DND-41 (cell line): ENCODE measurements at regions not wholly inside any gene's neighbourhood (a gene's known extent, or its start where the extent isn't known, plus 50 kb on each side); places are given as distances from the start of the nearest gene placed in this dataset.

Experiments
- EZH2 ChIP-seq: IDR thresholded peaks from 3 replicates; pipeline ENCODE4 v1.6.1; 2012; ENCODE audit warnings: borderline replicate concordance, low read depth, mild to moderate bottlenecking, moderate library complexity, low read length, inconsistent platforms; ENCODE audit not compliant: severe bottlenecking
- TF ChIP-seq, protein P1 (sequence below): IDR thresholded peaks from 2 replicates; pipeline ENCODE4 v1.5.1; 2012; ENCODE audit warnings: borderline replicate concordance, low read length, moderate library complexity, mild to moderate bottlenecking; ENCODE audit not compliant: poor library complexity, severe bottlenecking; ENCODE audit errors: extremely low read depth

DNA sequence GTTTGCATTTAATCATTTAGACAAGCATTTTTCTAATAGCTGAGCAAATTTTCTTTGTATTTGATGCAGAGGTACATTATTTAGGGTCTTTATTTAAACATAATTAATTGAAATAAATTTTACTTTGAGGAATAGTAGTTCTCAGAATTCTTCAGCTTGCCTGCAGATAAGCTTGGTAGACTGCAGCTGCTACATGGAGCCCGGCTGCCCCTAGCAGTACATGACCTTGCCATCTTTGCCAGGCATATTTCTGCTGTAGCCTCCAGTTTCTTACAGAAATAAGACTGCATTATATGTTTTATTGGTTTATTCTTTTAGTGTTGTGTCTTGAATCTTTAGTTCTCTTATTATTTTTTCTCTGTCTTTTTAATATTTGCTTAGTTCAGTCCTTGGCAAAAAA, 396.8 kb downstream of the QKI start:
- TF ChIP-seq, protein P1, sequence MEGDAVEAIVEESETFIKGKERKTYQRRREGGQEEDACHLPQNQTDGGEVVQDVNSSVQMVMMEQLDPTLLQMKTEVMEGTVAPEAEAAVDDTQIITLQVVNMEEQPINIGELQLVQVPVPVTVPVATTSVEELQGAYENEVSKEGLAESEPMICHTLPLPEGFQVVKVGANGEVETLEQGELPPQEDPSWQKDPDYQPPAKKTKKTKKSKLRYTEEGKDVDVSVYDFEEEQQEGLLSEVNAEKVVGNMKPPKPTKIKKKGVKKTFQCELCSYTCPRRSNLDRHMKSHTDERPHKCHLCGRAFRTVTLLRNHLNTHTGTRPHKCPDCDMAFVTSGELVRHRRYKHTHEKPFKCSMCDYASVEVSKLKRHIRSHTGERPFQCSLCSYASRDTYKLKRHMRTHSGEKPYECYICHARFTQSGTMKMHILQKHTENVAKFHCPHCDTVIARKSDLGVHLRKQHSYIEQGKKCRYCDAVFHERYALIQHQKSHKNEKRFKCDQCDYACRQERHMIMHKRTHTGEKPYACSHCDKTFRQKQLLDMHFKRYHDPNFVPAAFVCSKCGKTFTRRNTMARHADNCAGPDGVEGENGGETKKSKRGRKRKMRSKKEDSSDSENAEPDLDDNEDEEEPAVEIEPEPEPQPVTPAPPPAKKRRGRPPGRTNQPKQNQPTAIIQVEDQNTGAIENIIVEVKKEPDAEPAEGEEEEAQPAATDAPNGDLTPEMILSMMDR = no peak
- TF ChIP-seq EZH2 = no peak
